Sigmoid colon (tissue), 4 donors: ENCODE measurements at regions not wholly inside any gene's neighbourhood (a gene's known extent, or its start where the extent isn't known, plus 50 kb on each side); places are given as distances from the start of the nearest gene placed in this dataset.

ENCODE experiments used
- CTCF ChIP-seq, 4 experiments: fragments of 450-650 bp in 3 of 4; fragments of 200-600 bp in 1 of 4; IDR thresholded peaks; one replicate each; pipeline ENCODE4 v1.5.1; 2016 to 2019; ENCODE audit warnings: antibody characterized with exemption in 4 of 4, mild to moderate bottlenecking in 3 of 4, moderate library complexity in 2 of 4
- POLR2AphosphoS5 ChIP-seq, 4 donors: sonication (generic); formaldehyde crosslinking; IDR thresholded peaks; one replicate each; pipeline ENCODE4 v1.6.1; 2017; ENCODE audit warnings: antibody characterized with exemption in 4 of 4

GRCh38 chr11:44507491-44507890 is 58.0 kb upstream of the CD82 start:
- TF ChIP-seq CTCF (IDR thresholded peaks at IDR 0.05), result no peak
- no peak for TF ChIP-seq POLR2AphosphoS5 (IDR thresholded peaks at IDR 0.05)
